Cardiac fibroblast (primary cell): ENCODE measurements at regions not wholly inside any gene's neighbourhood (a gene's known extent, or its start where the extent isn't known, plus 50 kb on each side); places are given as distances from the start of the nearest gene placed in this dataset.

ENCODE experiments used
- DNase-seq, 2 donors: peaks; one replicate each; pipeline versions ENCODE4 v3.0.0 to v3.0.0-alpha.2; 2010; ENCODE audit warnings: low read depth in 2 of 2
- H3K4me3 ChIP-seq, 2 donors: replicated peaks in 1 of 2; 1 replicate in 1 of 2; 2 replicates in 1 of 2; pipeline ENCODE4 v1.5.1; 2011; ENCODE audit warnings: low read depth in 2 of 2, low read length in 2 of 2, mild to moderate bottlenecking in 2 of 2, moderate library complexity in 1 of 2
- TF ChIP-seq, protein P1 (sequence below): IDR thresholded peaks from one replicate; pipeline ENCODE4 v1.5.1; 2011; ENCODE audit warnings: low read depth, mild to moderate bottlenecking, low read length, inconsistent platforms

DNA sequence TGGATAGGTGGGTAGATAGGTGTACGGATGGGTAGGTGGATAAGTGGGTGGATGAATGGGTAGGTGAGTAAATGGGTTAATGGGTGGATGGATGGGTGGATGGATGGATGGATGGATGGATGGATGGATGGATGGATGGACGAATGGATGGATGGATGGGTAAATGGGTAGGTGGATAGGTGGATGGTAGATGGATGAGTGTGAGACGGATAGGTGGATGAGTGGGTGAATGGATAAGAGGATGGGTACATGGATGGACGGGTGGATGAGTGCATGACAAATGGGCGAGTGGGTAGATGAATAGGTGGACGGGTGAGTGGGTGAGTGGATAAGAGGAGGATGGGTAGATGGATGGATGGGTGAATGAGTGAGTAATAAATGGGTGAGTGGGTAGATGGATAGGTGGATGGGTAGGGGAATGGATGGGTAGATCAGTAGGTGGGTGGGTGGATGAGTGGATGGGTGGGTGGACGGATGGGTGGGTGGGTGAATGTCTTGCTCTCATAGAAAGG lies 179.2 kb downstream of the FGF18 start:
- H3K4me3 ChIP-seq = no peak overlapping the region

DNA sequence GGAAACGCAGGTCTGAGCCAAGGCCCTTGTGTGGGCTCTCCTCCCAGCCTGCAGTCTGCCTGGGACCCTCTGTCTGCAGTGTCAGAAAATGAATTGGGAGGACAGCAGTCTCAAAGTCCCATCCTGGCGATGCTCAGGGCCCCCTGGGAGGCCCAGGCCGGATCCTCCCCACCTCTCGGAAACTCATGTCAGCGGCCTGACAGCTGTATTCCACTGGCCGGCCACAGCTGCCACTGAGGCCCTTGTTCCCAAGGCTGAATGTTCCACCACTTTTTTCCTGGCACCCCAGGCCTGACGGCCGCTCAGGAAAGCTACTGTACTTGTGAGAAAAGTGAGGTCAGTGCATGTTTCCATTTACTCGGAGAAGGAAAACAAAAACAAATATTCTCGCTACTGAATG lies 180.0 kb downstream of the FGF18 start:
- no peak for DNase-seq
- no peak overlapping the region for H3K4me3 ChIP-seq
- TF ChIP-seq, protein P1, sequence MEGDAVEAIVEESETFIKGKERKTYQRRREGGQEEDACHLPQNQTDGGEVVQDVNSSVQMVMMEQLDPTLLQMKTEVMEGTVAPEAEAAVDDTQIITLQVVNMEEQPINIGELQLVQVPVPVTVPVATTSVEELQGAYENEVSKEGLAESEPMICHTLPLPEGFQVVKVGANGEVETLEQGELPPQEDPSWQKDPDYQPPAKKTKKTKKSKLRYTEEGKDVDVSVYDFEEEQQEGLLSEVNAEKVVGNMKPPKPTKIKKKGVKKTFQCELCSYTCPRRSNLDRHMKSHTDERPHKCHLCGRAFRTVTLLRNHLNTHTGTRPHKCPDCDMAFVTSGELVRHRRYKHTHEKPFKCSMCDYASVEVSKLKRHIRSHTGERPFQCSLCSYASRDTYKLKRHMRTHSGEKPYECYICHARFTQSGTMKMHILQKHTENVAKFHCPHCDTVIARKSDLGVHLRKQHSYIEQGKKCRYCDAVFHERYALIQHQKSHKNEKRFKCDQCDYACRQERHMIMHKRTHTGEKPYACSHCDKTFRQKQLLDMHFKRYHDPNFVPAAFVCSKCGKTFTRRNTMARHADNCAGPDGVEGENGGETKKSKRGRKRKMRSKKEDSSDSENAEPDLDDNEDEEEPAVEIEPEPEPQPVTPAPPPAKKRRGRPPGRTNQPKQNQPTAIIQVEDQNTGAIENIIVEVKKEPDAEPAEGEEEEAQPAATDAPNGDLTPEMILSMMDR = no peak

More for the DNA sequence above, 179.2 kb downstream of the FGF18 start:
- TF ChIP-seq, protein P1 = no peak
- no peak for DNase-seq

DNA sequence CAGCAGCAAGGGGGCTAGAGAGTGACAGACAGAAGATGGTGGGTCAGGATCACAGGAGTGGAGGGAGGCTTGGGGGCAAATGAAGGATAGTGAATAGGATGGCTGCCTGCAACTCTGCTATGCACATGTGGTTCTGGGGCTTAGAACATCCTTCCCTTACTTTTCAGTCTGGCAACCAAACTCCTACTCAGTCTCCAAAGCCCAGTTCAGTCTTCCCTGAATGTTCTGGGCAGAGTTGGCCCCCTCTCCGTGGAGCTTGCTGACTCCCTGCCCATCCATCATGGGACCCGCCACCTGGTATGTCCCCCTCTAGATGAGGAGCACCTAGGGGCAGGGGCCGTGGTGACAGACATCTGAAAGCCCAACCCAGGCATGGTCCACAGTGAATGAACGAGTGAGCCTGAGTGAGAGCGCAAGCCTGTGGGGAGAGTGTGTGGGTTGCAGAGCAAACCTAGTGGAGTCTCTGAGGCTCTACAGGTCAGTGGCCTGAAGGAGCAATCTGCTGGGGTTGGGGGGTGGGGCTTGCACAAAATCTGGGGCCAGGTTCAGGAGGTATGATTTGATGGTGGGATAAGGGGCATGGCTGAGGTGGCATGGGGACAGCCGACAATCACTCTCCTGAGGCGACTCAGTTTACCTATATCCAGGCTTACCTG lies 180.6 kb downstream of the FGF18 start:
- TF ChIP-seq, protein P1 = no peak
- no peak for DNase-seq
- H3K4me3 ChIP-seq = no peak overlapping the region

DNA sequence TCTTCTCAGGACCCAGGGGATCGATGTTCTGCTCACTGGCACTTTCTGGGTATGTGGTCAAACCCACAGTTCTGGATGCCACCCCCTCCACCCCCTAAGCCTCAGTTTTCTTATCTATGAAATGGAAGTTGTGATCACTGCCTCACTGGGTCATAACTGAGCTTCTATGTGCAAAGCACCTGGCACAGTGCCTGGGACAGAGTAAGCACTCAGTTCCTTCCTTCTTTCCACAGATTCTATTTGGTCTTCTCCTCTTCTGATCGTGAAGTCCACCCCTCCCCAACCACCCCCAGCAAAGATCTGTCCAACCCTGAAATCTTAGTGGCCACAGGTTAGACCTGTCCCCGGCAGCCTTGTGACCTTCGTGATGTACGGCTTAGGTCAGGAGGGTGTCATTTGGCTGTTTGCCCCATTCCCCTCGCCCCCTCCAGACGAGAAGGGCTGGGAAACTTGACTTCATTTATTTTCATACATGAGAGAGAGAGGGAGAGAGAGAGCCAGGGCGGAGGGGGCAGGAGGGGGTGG lies 181.4 kb downstream of the FGF18 start:
- DNase-seq = peak in 1 of 2 donors; percentile 37
- TF ChIP-seq, protein P1 = no peak
- no peak overlapping the region for H3K4me3 ChIP-seq

DNA sequence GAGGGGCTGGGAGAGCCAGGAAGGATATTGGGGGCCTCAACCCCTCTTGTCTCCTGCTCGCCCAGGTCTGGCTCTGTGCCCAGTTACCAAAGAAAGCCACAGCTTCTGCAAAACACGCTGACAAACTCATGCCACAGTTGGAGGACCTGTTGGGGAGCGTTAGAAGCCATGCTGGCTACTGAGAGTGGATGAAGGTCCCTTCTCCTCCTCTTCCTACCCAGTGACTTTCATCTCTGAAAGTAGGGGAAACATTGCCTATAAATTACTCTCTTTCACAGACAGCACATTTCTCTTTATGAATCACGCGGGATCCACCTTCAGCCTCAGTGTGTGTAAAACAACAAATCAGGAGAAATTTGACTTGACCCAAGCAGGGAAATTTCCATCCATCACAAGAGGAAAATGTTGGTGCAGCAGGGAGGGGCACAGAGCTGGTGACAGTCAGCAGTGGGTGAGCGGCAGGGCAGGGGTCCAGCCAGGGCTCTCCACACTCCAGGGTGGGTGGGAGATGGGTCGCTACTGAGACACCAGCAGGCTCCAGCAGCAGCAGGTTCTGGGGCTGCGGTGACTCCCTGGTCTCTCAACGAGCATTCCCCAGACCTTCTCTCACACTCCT lies 181.9 kb downstream of the FGF18 start:
- no peak for DNase-seq
- TF ChIP-seq, protein P1 = no peak
- H3K4me3 ChIP-seq = no peak overlapping the region

DNA sequence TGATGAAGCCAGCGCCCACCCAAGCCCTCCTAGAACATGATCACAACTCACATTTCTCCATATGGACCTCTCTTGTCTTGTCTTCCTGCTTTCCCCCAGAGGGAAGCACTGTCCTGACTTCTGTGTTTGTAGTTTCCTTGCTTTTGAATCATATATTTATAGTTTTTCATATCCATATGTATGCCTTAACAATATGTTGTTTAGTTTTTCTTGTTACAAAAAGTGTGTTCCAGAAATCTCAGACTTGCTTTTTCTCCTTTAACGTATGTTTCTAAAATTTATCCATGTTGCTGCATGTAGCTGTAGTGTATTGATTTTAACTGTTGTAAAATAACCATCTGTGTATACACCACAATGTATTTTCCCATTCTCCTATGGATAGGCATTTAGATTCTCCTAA lies 182.0 kb upstream of the SMIM23 start:
- TF ChIP-seq, protein P1 = no peak
- no peak for DNase-seq
- H3K4me3 ChIP-seq = no peak overlapping the region
